Parathyroid adenoma (tissue), 2 donors: ENCODE measurements at regions not wholly inside any gene's neighbourhood (a gene's known extent, or its start where the extent isn't known, plus 50 kb on each side); places are given as distances from the start of the nearest gene placed in this dataset.

Source experiments
- H2AFZ ChIP-seq: fragments of 300-600 bp; sonication (generic); one replicate; pipeline ENCODE4 v1.7.0; 2017; ENCODE audit warnings: antibody characterized with exemption, mild to moderate bottlenecking
- H3K27ac ChIP-seq: fragments of 300-600 bp; sonication (generic); one replicate; pipeline ENCODE4 v1.7.0; 2017
- H3K27me3 ChIP-seq: fragments of 300-600 bp; sonication (generic); one replicate; pipeline ENCODE4 v1.7.0; 2017; ENCODE audit warnings: low read length; ENCODE audit not compliant: control insufficient read depth, insufficient read depth
- H3K36me3 ChIP-seq: fragments of 300-600 bp; sonication (generic); one replicate; pipeline ENCODE4 v1.7.0; 2017; ENCODE audit warnings: low read length; ENCODE audit not compliant: control insufficient read depth, insufficient read depth
- H3K4me1 ChIP-seq: fragments of 300-600 bp; sonication (generic); one replicate; pipeline ENCODE4 v1.7.0; 2017; ENCODE audit warnings: control low read depth
- H3K4me2 ChIP-seq: fragments of 300-600 bp; sonication (generic); one replicate; pipeline ENCODE4 v1.7.0; 2017; ENCODE audit warnings: low read length
- H3K4me3 ChIP-seq: fragments of 300-600 bp; sonication (generic); one replicate; pipeline ENCODE4 v1.7.0; 2017; ENCODE audit warnings: low read depth, low read length
- H3K79me2 ChIP-seq: fragments of 300-600 bp; sonication (generic); one replicate; pipeline ENCODE4 v1.7.0; 2017; ENCODE audit warnings: control low read depth
- H3K9ac ChIP-seq: fragments of 300-600 bp; sonication (generic); one replicate; pipeline ENCODE4 v1.7.0; 2017; ENCODE audit warnings: mild to moderate bottlenecking
- H3K9me3 ChIP-seq: fragments of 300-600 bp; sonication (generic); one replicate; pipeline ENCODE4 v1.7.0; 2017; ENCODE audit warnings: low read length; ENCODE audit not compliant: control insufficient read depth
- CTCF ChIP-seq: fragments of 300-600 bp; sonication (generic); IDR thresholded peaks from one replicate; pipeline ENCODE4 v1.7.0; 2017; ENCODE audit warnings: antibody characterized with exemption, mild to moderate bottlenecking
- donor health status: primary hyperparathyroidism.

- Histone ChIP-seq H3K27ac (no peak overlapping the region), H3K4me1 (no peaks in the 10 kb centered on the region), H3K27me3 (no peaks in the 10 kb centered on the region), H3K9ac (no peak overlapping the region), H3K4me2 (no peak overlapping the region), H3K9me3 (no peaks in the 10 kb centered on the region), H3K4me3 (no peak overlapping the region), H3K79me2 (no peaks in the 10 kb centered on the region), H2AFZ (no peak overlapping the region), H3K36me3 (no peaks in the 10 kb centered on the region)
- TF ChIP-seq CTCF, result no peak
These were observed 171.6 kb upstream of the WSCD2 start for GRCh38 chr12:107957459-107957858.

GRCh38 chr12:107963635-107964034 is 165.5 kb upstream of the WSCD2 start:
- Histone ChIP-seq H3K4me3 (no peak overlapping the region), H3K27ac (no peak overlapping the region), H2AFZ (no peak overlapping the region), H3K27me3 (no peaks in the 10 kb centered on the region), H3K9me3 (no peaks in the 10 kb centered on the region), H3K4me2 (no peak overlapping the region), H3K36me3 (no peaks in the 10 kb centered on the region), H3K79me2 (no peaks in the 10 kb centered on the region), H3K9ac (no peak overlapping the region), H3K4me1 (no peaks in the 10 kb centered on the region)
- TF ChIP-seq CTCF, result no peak

GRCh38 chr12:107967170-107967569 is 161.9 kb upstream of the WSCD2 start:
- Histone ChIP-seq H3K27ac (no peak overlapping the region), H3K79me2 (no peaks in the 10 kb centered on the region), H2AFZ (no peak overlapping the region), H3K9me3 (no peaks in the 10 kb centered on the region), H3K4me2 (no peak overlapping the region), H3K9ac (no peak overlapping the region), H3K36me3 (no peaks in the 10 kb centered on the region), H3K4me1 (no peaks in the 10 kb centered on the region), H3K4me3 (no peak overlapping the region), H3K27me3 (no peaks in the 10 kb centered on the region)
- no peak for TF ChIP-seq CTCF

- H3K36me3 ChIP-seq, result no peaks in the 10 kb centered on the region
These were observed 155.1 kb upstream of the WSCD2 start for GRCh38 chr12:107973950-107974349.

More at GRCh38 chr12:107973950-107974349, 155.1 kb upstream of the WSCD2 start:
- no peak overlapping the region for H3K27ac ChIP-seq
- H3K4me1 ChIP-seq, result no peaks in the 10 kb centered on the region
- H3K9ac ChIP-seq, result no peak overlapping the region
- H3K79me2 ChIP-seq, result no peaks in the 10 kb centered on the region
- TF ChIP-seq CTCF, result no peak
- no peak overlapping the region for H3K4me3 ChIP-seq
- H3K9me3 ChIP-seq, result no peaks in the 10 kb centered on the region
- no peak overlapping the region for H2AFZ ChIP-seq
- no peak overlapping the region for H3K4me2 ChIP-seq
- H3K27me3 ChIP-seq, result no peaks in the 10 kb centered on the region
